ENCODE measurements at regions not wholly inside any gene's neighbourhood (a gene's known extent, or its start where the extent isn't known, plus 50 kb on each side); places are given as distances from the start of the nearest gene placed in this dataset.

GRCh38 chr16:59698346-59699020 is 964.4 kb upstream of the GOT2 start (continued):
- TF ChIP-seq, protein P1, sequence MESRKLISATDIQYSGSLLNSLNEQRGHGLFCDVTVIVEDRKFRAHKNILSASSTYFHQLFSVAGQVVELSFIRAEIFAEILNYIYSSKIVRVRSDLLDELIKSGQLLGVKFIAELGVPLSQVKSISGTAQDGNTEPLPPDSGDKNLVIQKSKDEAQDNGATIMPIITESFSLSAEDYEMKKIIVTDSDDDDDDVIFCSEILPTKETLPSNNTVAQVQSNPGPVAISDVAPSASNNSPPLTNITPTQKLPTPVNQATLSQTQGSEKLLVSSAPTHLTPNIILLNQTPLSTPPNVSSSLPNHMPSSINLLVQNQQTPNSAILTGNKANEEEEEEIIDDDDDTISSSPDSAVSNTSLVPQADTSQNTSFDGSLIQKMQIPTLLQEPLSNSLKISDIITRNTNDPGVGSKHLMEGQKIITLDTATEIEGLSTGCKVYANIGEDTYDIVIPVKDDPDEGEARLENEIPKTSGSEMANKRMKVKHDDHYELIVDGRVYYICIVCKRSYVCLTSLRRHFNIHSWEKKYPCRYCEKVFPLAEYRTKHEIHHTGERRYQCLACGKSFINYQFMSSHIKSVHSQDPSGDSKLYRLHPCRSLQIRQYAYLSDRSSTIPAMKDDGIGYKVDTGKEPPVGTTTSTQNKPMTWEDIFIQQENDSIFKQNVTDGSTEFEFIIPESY (IDR thresholded peaks at IDR 0.05; ENCODE audit: borderline replicate concordance, low read depth), result no peak
- TF ChIP-seq NFIC (IDR thresholded peaks at IDR 0.05; ENCODE audit: borderline replicate concordance) (no peak), NRF1 (IDR thresholded peaks at IDR 0.05; ENCODE audit: low read depth, low read length) (no peak)

DNA sequence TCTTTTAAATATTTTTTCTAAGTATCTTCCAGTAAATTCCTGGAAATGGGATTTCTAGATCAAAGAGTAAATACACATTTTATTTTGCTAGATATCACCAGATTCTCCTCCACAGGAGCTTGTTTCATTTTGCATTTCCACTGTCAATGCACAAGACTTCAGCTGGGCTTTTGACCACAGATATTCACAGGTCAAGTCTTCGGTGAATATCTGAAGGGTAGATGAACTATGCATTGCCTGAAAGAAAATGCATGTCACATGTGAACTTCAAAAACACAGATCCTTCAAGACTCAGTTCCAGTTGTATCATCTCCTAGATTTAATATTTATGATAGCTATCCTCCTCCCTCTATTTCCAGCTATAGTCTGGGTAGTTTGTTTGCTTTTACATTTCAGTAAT is 963.6 kb upstream of the GOT2 start:
- Histone ChIP-seq H3K79me2 (ENCODE audit: insufficient read depth) (no peaks in the 10 kb centered on the region), H3K9me3 (no peaks in the 10 kb centered on the region), H3K27ac (ENCODE audit: low read depth in 2 of 2, low read length in 1 of 2) (no peak overlapping the region), H3K4me2 (no peak overlapping the region), H3K4me3 (ENCODE audit: low read depth in 2 of 2, low read length in 1 of 2) (no peak overlapping the region), H3F3A (replicated peaks; ENCODE audit: insufficient read depth) (no peaks in the 10 kb centered on the region), H3K36me3 (replicated peaks in 1 of 2; ENCODE audit: control insufficient read depth in 1 of 2, insufficient read depth in 2 of 2, low read length in 1 of 2) (no peaks in the 10 kb centered on the region), H4K20me1 (ENCODE audit: insufficient read depth) (no peaks in the 10 kb centered on the region), H3K9ac (no peak overlapping the region), H3K27me3 (ENCODE audit: insufficient read depth) (no peaks in the 10 kb centered on the region), H3K9me2 (no peaks in the 10 kb centered on the region), H2AFZ (ENCODE audit: low read depth) (no peak overlapping the region), H3K4me1 (ENCODE audit: control insufficient read depth in 1 of 2, insufficient read depth in 2 of 2, low read depth in 1 of 2, low read length in 1 of 2) (no peaks in the 10 kb centered on the region)
- TF ChIP-seq RCOR1 (IDR thresholded peaks at IDR 0.05; ENCODE audit: low read length) (no peak), GABPA (IDR thresholded peaks at IDR 0.05; ENCODE audit: low read depth) (no peak), TAF1 (IDR thresholded peaks at IDR 0.05; ENCODE audit: borderline replicate concordance, low read depth, low read length) (no peak), USF2 (IDR thresholded peaks at IDR 0.05; ENCODE audit: borderline replicate concordance, low read depth, low read length) (no peak)
- TF ChIP-seq, protein P2, sequence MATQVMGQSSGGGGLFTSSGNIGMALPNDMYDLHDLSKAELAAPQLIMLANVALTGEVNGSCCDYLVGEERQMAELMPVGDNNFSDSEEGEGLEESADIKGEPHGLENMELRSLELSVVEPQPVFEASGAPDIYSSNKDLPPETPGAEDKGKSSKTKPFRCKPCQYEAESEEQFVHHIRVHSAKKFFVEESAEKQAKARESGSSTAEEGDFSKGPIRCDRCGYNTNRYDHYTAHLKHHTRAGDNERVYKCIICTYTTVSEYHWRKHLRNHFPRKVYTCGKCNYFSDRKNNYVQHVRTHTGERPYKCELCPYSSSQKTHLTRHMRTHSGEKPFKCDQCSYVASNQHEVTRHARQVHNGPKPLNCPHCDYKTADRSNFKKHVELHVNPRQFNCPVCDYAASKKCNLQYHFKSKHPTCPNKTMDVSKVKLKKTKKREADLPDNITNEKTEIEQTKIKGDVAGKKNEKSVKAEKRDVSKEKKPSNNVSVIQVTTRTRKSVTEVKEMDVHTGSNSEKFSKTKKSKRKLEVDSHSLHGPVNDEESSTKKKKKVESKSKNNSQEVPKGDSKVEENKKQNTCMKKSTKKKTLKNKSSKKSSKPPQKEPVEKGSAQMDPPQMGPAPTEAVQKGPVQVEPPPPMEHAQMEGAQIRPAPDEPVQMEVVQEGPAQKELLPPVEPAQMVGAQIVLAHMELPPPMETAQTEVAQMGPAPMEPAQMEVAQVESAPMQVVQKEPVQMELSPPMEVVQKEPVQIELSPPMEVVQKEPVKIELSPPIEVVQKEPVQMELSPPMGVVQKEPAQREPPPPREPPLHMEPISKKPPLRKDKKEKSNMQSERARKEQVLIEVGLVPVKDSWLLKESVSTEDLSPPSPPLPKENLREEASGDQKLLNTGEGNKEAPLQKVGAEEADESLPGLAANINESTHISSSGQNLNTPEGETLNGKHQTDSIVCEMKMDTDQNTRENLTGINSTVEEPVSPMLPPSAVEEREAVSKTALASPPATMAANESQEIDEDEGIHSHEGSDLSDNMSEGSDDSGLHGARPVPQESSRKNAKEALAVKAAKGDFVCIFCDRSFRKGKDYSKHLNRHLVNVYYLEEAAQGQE (IDR thresholded peaks at IDR 0.05; ENCODE audit: low read depth, low read length), result no peak
- POLR2A ChIA-PET, result no interaction called here
- DNase-seq, result no peak
- WGBS (ENCODE audit: low lambda C conversion rate), result 76% methylated on average over 1 of the region's 1 CpG
- CTCF ChIA-PET, result no interaction called here

Measured in SK-N-SH (cell line).